Pancreas (tissue), 10 donors: ENCODE measurements at regions not wholly inside any gene's neighbourhood (a gene's known extent, or its start where the extent isn't known, plus 50 kb on each side); places are given as distances from the start of the nearest gene placed in this dataset.

ENCODE experiments used
- ATAC-seq, 4 donors: fragments of 200-7000 bp; cut with Tn5 transposase; one replicate each; pipeline versions ENCODE4 v1.8.0 to v1.9.1; 2020; ENCODE audit warnings: mild to moderate bottlenecking in 4 of 4, moderate library complexity in 4 of 4
- DNase-seq, 6 donors: peaks; one replicate each; pipeline ENCODE4 v3.0.0-alpha.2; 2020
- FAIRE-seq: peaks from 2 replicates; lab custom pipeline; 2012; peaks lifted over from hg19 to GRCh38; lab: Jason Lieb, UNC
- H3K27ac ChIP-seq, 4 donors: fragments of 200-600 bp; sonication (generic); 1 replicate in 3 of 4; 2 replicates in 1 of 4; pipeline versions ENCODE4 v1.5.0 to v1.8.0; 2020
- H3K27me3 ChIP-seq, 4 donors: fragments of 200-600 bp; one replicate each; pipeline ENCODE4 v1.8.0; 2021
- H3K36me3 ChIP-seq, 3 donors: fragments of 200-600 bp; sonication (generic) in 1 of 3; one replicate each; pipeline versions ENCODE4 v1.5.0 to v1.8.0; 2020 to 2021
- H3K4me1 ChIP-seq, 3 donors: fragments of 200-600 bp; one replicate each; pipeline ENCODE4 v1.8.0; 2021
- H3K4me3 ChIP-seq, 4 donors: fragments of 200-600 bp; sonication (generic) in 2 of 4; one replicate each; pipeline versions ENCODE4 v1.5.0 to v1.8.0; 2020 to 2021
- H3K9me3 ChIP-seq, 4 donors: fragments of 200-600 bp; one replicate each; pipeline ENCODE4 v1.8.0; 2021
- WGBS, 2 donors: extraction: QIAGEN DNeasy Blood & Tissue Kit; methylation state at CpG; one replicate each; pipeline ENCODE4 v1.1.7; 2013; 5-methylcytosine and 5-hydroxymethylcytosine counted together
- intact Hi-C, 3 donors: fragments of 100-400 bp; cut with DNase I; formaldehyde crosslinking; loops; one replicate each; pipeline versions ENCODE4 v1.11.1 to v1.14.2; 2022
- TF ChIP-seq, protein P1 (sequence below), 4 donors: fragments of 200-600 bp; sonication (generic) in 3 of 4; IDR thresholded peaks; one replicate each; pipeline versions ENCODE4 v1.5.0 to v1.8.0; 2021; ENCODE audit warnings: antibody characterized with exemption in 4 of 4
- donor health status: healthy with polysubstance abuse.
- donor health status: DM: no; HTN: no; CAD: no; lungs with moderate emphysema.
- donor health status: DM: no; HTN: no; CAD: no.
- donor health status: control.
- donor health status: control.
- donor health status: Bipolar disorder and iron deficiency.
- donor health status: DM: yes; HTN: yes; CAD: no.
- donor health status: DM: no; HTN: no; CAD: no.
- donor health status: DM: no; HTN: no; CAD: no.
- donor health status: DM: yes; HTN: yes; CAD: no.

DNA sequence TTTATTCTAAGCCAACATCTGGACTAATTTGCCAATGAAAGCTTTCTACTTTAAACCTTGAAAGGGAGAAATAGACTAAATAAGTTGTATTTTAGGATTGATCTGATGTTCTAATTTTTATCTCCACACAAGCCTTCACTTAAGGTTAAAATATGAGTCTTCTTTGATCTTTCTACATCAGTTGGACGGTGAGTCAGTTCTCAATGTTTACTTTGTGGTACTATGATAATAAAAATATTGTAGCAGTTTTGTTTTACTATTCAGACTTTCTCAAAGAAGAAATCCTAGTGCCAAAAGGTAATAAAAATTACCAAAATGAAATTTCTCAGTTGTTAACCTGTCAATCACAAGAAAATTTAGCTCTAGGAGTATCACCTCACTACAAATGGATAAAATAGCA lies 203.5 kb upstream of the RGMB start:
- ATAC-seq (no peak), DNase-seq (no peak), FAIRE-seq (peak; percentile 32)
- TF ChIP-seq, protein P1, sequence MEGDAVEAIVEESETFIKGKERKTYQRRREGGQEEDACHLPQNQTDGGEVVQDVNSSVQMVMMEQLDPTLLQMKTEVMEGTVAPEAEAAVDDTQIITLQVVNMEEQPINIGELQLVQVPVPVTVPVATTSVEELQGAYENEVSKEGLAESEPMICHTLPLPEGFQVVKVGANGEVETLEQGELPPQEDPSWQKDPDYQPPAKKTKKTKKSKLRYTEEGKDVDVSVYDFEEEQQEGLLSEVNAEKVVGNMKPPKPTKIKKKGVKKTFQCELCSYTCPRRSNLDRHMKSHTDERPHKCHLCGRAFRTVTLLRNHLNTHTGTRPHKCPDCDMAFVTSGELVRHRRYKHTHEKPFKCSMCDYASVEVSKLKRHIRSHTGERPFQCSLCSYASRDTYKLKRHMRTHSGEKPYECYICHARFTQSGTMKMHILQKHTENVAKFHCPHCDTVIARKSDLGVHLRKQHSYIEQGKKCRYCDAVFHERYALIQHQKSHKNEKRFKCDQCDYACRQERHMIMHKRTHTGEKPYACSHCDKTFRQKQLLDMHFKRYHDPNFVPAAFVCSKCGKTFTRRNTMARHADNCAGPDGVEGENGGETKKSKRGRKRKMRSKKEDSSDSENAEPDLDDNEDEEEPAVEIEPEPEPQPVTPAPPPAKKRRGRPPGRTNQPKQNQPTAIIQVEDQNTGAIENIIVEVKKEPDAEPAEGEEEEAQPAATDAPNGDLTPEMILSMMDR (IDR thresholded peaks at IDR 0.05) = no peak
- intact Hi-C loops = no loop called here
- WGBS, 2 donors = 1 to 10% methylated on average over 1 of the region's 1 CpG
- Histone ChIP-seq H3K9me3 (no peaks in the 10 kb centered on the region), H3K4me3 (no peak overlapping the region), H3K27me3 (no peaks in the 10 kb centered on the region), H3K4me1 (peaks cover 0 to 7% (median 0%) of the 10 kb centered on the region in 3 donors), H3K36me3 (no peaks in the 10 kb centered on the region), H3K27ac (no peak overlapping the region)

DNA sequence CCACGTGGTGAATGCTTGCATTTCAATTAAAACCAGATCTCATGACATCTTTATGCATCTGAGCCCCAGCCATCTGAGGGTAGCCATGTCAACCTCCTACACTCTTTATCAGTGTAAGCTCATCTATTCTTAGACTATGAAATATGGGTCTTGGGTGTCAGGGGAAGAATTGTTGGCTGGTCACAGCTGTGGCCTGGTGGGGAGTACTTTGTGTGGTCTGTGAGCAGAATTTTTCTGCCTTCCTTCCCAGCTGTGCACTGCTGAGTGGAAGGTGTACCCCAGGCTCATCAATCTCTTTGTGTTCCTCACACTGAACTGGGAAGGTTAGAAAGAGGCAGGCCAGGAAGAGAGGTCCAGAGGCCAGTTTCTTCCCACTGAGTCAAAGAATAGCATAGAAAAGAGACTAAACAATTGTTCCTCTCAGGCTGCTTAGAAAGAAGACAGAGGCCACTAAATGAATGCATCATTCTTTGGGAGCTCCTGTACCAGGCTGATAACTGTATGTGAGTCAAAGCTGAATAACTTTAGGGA lies 202.7 kb upstream of the RGMB start:
- ATAC-seq (no peak), FAIRE-seq (no peak), DNase-seq (no peak)
- TF ChIP-seq, protein P1 (IDR thresholded peaks at IDR 0.05) = no peak
- peaks cover 0 to 7% (median 0%) of the 10 kb centered on the region in 3 donors for H3K4me1 ChIP-seq
- no peaks in the 10 kb centered on the region for H3K27me3 ChIP-seq
- 43 to 58% methylated on average over 1 of the region's 1 CpG for WGBS, 2 donors
- intact Hi-C loops = no loop called here
- no peaks in the 10 kb centered on the region for H3K36me3 ChIP-seq
- no peak overlapping the region for H3K4me3 ChIP-seq
- no peak overlapping the region for H3K27ac ChIP-seq
- H3K9me3 ChIP-seq = no peaks in the 10 kb centered on the region

DNA sequence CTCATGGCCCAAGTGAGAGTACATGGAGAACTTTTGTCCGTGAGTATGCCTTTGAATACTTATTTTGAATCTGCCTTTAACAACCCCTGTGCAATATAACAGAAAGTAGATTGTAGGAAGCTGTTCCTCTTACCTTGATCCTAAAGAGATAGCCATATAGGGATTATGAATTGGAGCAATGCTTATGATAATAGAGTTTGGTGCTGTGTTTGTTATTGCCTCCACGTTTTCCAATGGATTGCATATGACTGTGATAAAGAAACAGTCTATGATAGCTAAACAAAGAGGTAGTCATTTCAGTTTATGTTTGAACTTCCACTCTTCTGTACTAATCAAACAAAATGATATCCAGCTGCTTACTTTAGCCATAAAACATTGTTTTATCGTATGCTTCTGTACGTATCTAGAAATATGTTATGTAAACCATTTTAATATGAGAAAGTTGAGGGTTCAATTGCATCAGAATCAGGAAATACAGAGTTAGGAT lies 199.6 kb upstream of the RGMB start:
- intact Hi-C loops = no loop called here
- Histone ChIP-seq H3K9me3 (no peaks in the 10 kb centered on the region), H3K27ac (no peak overlapping the region), H3K4me1 (peaks cover 0 to 7% (median 0%) of the 10 kb centered on the region in 3 donors), H3K4me3 (no peak overlapping the region), H3K27me3 (no peaks in the 10 kb centered on the region), H3K36me3 (no peaks in the 10 kb centered on the region)
- WGBS, 2 donors = 34 to 41% methylated on average over 4 of the region's 4 CpGs
- no peak for FAIRE-seq
- ATAC-seq = no peak
- no peak for DNase-seq
- TF ChIP-seq, protein P1 (IDR thresholded peaks at IDR 0.05) = no peak

DNA sequence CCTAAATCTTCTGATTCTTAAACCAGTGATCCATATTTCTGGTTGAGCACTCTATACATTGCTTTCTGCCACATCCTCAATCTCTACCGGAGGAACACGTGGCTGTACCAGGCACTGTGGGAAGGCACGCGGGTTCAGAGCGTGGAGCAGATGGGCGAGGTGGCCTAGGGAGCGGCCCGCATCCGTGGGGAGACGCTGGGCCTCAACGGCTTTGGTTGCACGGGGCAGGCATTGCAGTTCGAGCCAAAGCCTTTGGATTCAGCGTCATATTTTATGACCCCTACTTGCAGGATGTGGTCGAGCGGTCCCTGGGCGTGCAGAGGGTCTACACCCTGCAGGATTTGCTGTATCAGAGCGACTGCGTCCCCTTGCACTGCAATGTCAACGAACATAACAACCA lies 197.2 kb upstream of the RGMB start:
- TF ChIP-seq, protein P1 (IDR thresholded peaks at IDR 0.05) = no peak
- no peak for ATAC-seq
- DNase-seq = peak in 2 of 6 donors; percentile 24 to 33
- no peak for FAIRE-seq
- H3K4me1 ChIP-seq = no peaks in the 10 kb centered on the region
- H3K36me3 ChIP-seq = no peaks in the 10 kb centered on the region
- H3K4me3 ChIP-seq = no peak overlapping the region
- H3K27me3 ChIP-seq = no peaks in the 10 kb centered on the region
- intact Hi-C loops = no loop called here
- WGBS, 2 donors = 86 to 91% methylated on average over 20 of the region's 20 CpGs
- no peak overlapping the region for H3K27ac ChIP-seq
- no peaks in the 10 kb centered on the region for H3K9me3 ChIP-seq

DNA sequence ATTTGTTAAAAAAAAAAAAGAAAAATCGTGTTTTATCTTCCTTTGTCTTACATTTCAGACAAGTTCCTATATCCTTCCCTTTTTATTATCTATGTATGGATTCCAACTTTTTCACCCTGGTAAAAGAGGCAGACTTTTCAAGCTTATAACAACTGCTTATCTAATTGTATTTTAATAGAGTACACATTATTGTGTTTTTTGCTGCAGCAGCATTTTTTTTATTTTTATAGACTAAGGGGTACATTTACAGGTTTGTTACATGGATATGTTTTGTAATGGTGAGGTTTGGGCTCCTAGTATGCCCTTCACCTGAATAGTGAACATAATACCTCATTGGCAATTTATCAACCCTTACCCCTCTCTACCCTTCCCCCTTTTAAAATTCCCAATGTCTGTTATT lies 195.0 kb upstream of the RGMB start:
- Histone ChIP-seq H3K27me3 (no peaks in the 10 kb centered on the region), H3K4me3 (no peak overlapping the region), H3K36me3 (no peaks in the 10 kb centered on the region), H3K27ac (no peak overlapping the region), H3K9me3 (no peaks in the 10 kb centered on the region), H3K4me1 (no peaks in the 10 kb centered on the region)
- TF ChIP-seq, protein P1 (IDR thresholded peaks at IDR 0.05) = no peak
- intact Hi-C loops = no loop called here
- FAIRE-seq (no peak), DNase-seq (no peak), ATAC-seq (no peak)
- WGBS, 2 donors = 54 to 71% methylated on average over 1 of the region's 1 CpG
